ENCODE measurements at regions not wholly inside any gene's neighbourhood (a gene's known extent, or its start where the extent isn't known, plus 50 kb on each side); places are given as distances from the start of the nearest gene placed in this dataset.

DNA sequence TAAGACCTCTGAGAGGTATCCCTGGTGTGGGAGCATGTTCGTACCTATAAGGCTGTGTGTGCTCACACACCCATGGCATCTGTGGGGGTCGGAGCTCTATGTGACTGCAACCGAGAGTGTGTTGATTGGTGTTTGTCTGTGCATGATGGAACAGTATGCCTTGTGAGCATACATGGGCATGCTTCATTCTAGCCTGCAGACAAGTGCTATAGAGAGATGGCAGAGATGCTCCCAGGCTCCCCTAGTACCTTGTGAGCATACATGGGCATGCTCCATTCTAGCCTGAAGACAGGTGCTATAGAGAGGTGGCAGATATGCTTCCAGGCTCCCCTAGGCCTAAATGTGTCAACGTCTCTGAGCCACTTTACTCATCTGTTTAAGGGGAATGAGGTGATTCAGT lies 447.5 kb downstream of the INSC start (continued):
- no peak for TF ChIP-seq NCOA5 (CRISPR knock-in tag; IDR thresholded peaks at IDR 0.05)

DNA sequence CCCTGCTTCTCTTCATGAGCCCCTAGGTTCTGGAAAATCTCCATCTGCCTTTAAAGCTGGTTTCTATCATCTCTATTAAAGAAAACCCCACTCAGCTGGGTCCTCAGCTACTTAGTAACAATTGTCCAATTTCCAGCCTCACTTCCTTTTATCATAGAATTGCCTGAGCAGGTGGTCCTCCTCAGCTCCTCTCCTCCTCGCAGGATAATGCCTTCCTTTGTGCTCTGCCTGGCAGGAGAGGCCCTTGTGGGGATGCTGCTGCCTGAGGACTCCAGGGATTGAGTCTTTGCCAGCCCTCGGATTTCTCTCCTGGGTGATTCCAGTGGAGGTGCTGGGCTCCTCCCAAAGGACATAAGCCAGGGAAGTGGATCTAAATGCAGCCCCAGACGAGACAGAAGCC lies 448.3 kb downstream of the INSC start:
- Histone ChIP-seq H3K9me3 (ENCODE audit: low read length) (no peaks in the 10 kb centered on the region), H3K27ac (ENCODE audit: extremely low read length, insufficient read depth, low read length) (no peak overlapping the region), H3K79me2 (ENCODE audit: insufficient read depth, low read length) (no peaks in the 10 kb centered on the region), H2AFZ (ENCODE audit: low read length) (no peak overlapping the region), H3K27me3 (ENCODE audit: control insufficient read depth in 1 of 2, insufficient read depth in 2 of 2, low read length in 2 of 2) (peaks cover 0 to 5% of the 10 kb centered on the region in 2 experiments; a peak in 1 of 5 replicates), H3K36me3 (replicated peaks in 1 of 2; ENCODE audit: control insufficient read depth in 1 of 2, insufficient read depth in 2 of 2, low read length in 2 of 2) (no peaks in the 10 kb centered on the region), H3K4me1 (ENCODE audit: insufficient read depth, low read length) (no peaks in the 10 kb centered on the region), H4K20me1 (ENCODE audit: insufficient read depth, low read length) (no peaks in the 10 kb centered on the region), H3K4me2 (ENCODE audit: low read depth, low read length) (no peak overlapping the region), H3K9ac (ENCODE audit: insufficient read depth, low read depth, low read length) (no peak overlapping the region), H3K4me3 (replicated peaks in 1 of 3; ENCODE audit: insufficient read depth in 1 of 3, low read depth in 2 of 3, low read length in 3 of 3) (no peak overlapping the region)
- no TSS peak for BruUV-seq (replicated peaks)
- no peak for FAIRE-seq
- no peak for DNase-seq (ENCODE audit: low spot score)
- ChIA-PET CTCF (ENCODE audit: low intra/inter-chr PET ratio, low total read pairs) (no interaction called here), POLR2A (no interaction called here)
- no peak for ATAC-seq
- WGBS (ENCODE audit: low lambda C conversion rate), result 5% methylated on average over 3 of the region's 3 CpGs
- intact Hi-C loops (cut with micrococcal nuclease; ENCODE audit: unreplicated experiment) (no loop called here), in situ Hi-C loops (cut with HindIII; ENCODE audit: extremely low pct_ligation_motif_present, low pct_unique_long_range_greater_than_20kb) (no loop called here)
- TF ChIP-seq BHLHE40 (IDR thresholded peaks at IDR 0.05; ENCODE audit: low read length) (no peak), ZNF644 (CRISPR knock-in tag; IDR thresholded peaks at IDR 0.05; ENCODE audit: low read depth) (no peak), ZNF17 (CRISPR knock-in tag; IDR thresholded peaks at IDR 0.05) (no peak), ZNF746 (CRISPR knock-in tag; IDR thresholded peaks at IDR 0.05) (no peak), ZNF773 (CRISPR knock-in tag; IDR thresholded peaks at IDR 0.05; ENCODE audit: borderline replicate concordance) (no peak), ZFP36L1 (CRISPR knock-in tag; IDR thresholded peaks at IDR 0.05) (no peak), ZEB1 (IDR thresholded peaks at IDR 0.05; ENCODE audit: insufficient replicate concordance, low read depth) (no peak), SCMH1 (CRISPR knock-in tag; IDR thresholded peaks at IDR 0.05; ENCODE audit: borderline replicate concordance) (no peak), ZNF792 (CRISPR knock-in tag; IDR thresholded peaks at IDR 0.05) (no peak), ELF3 (CRISPR knock-in tag; IDR thresholded peaks at IDR 0.05) (no peak)
- TF ChIP-seq, protein P1, sequence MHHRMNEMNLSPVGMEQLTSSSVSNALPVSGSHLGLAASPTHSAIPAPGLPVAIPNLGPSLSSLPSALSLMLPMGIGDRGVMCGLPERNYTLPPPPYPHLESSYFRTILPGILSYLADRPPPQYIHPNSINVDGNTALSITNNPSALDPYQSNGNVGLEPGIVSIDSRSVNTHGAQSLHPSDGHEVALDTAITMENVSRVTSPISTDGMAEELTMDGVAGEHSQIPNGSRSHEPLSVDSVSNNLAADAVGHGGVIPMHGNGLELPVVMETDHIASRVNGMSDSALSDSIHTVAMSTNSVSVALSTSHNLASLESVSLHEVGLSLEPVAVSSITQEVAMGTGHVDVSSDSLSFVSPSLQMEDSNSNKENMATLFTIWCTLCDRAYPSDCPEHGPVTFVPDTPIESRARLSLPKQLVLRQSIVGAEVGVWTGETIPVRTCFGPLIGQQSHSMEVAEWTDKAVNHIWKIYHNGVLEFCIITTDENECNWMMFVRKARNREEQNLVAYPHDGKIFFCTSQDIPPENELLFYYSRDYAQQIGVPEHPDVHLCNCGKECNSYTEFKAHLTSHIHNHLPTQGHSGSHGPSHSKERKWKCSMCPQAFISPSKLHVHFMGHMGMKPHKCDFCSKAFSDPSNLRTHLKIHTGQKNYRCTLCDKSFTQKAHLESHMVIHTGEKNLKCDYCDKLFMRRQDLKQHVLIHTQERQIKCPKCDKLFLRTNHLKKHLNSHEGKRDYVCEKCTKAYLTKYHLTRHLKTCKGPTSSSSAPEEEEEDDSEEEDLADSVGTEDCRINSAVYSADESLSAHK (CRISPR knock-in tag; IDR thresholded peaks at IDR 0.05; ENCODE audit: borderline replicate concordance), result no peak
- TF ChIP-seq, protein P2, sequence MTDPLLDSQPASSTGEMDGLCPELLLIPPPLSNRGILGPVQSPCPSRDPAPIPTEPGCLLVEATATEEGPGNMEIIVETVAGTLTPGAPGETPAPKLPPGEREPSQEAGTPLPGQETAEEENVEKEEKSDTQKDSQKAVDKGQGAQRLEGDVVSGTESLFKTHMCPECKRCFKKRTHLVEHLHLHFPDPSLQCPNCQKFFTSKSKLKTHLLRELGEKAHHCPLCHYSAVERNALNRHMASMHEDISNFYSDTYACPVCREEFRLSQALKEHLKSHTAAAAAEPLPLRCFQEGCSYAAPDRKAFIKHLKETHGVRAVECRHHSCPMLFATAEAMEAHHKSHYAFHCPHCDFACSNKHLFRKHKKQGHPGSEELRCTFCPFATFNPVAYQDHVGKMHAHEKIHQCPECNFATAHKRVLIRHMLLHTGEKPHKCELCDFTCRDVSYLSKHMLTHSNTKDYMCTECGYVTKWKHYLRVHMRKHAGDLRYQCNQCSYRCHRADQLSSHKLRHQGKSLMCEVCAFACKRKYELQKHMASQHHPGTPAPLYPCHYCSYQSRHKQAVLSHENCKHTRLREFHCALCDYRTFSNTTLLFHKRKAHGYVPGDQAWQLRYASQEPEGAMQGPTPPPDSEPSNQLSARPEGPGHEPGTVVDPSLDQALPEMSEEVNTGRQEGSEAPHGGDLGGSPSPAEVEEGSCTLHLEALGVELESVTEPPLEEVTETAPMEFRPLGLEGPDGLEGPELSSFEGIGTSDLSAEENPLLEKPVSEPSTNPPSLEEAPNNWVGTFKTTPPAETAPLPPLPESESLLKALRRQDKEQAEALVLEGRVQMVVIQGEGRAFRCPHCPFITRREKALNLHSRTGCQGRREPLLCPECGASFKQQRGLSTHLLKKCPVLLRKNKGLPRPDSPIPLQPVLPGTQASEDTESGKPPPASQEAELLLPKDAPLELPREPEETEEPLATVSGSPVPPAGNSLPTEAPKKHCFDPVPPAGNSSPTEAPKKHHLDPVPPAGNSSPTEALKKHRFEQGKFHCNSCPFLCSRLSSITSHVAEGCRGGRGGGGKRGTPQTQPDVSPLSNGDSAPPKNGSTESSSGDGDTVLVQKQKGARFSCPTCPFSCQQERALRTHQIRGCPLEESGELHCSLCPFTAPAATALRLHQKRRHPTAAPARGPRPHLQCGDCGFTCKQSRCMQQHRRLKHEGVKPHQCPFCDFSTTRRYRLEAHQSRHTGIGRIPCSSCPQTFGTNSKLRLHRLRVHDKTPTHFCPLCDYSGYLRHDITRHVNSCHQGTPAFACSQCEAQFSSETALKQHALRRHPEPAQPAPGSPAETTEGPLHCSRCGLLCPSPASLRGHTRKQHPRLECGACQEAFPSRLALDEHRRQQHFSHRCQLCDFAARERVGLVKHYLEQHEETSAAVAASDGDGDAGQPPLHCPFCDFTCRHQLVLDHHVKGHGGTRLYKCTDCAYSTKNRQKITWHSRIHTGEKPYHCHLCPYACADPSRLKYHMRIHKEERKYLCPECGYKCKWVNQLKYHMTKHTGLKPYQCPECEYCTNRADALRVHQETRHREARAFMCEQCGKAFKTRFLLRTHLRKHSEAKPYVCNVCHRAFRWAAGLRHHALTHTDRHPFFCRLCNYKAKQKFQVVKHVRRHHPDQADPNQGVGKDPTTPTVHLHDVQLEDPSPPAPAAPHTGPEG (CRISPR knock-in tag; IDR thresholded peaks at IDR 0.05), result no peak
- TF ChIP-seq, protein P3, sequence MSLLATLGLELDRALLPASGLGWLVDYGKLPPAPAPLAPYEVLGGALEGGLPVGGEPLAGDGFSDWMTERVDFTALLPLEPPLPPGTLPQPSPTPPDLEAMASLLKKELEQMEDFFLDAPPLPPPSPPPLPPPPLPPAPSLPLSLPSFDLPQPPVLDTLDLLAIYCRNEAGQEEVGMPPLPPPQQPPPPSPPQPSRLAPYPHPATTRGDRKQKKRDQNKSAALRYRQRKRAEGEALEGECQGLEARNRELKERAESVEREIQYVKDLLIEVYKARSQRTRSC (CRISPR knock-in tag; IDR thresholded peaks at IDR 0.05; ENCODE audit: low read depth), result no peak
- TF ChIP-seq, protein P4, sequence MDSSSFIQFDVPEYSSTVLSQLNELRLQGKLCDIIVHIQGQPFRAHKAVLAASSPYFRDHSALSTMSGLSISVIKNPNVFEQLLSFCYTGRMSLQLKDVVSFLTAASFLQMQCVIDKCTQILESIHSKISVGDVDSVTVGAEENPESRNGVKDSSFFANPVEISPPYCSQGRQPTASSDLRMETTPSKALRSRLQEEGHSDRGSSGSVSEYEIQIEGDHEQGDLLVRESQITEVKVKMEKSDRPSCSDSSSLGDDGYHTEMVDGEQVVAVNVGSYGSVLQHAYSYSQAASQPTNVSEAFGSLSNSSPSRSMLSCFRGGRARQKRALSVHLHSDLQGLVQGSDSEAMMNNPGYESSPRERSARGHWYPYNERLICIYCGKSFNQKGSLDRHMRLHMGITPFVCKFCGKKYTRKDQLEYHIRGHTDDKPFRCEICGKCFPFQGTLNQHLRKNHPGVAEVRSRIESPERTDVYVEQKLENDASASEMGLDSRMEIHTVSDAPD (CRISPR knock-in tag; IDR thresholded peaks at IDR 0.05), result no peak
